Right lobe of liver (tissue), 6 donors: ENCODE measurements at regions not wholly inside any gene's neighbourhood (a gene's known extent, or its start where the extent isn't known, plus 50 kb on each side); places are given as distances from the start of the nearest gene placed in this dataset.

Experiments
- ATAC-seq, 4 donors: fragments of 200-7000 bp; cut with Tn5 transposase; one replicate each; pipeline ENCODE4 v1.9.1; 2020; ENCODE audit warnings: mild to moderate bottlenecking in 4 of 4, moderate library complexity in 4 of 4
- DNase-seq, 3 donors: peaks; one replicate each; pipeline ENCODE4 v3.0.0-alpha.2; 2020
- H3K27ac ChIP-seq, 3 donors: fragments of 200-600 bp; one replicate each; pipeline ENCODE4 v1.8.0; 2022
- H3K27me3 ChIP-seq, 2 donors: fragments of 200-600 bp; one replicate each; pipeline ENCODE4 v1.8.0; 2022
- H3K36me3 ChIP-seq, 4 donors: fragments of 200-600 bp; sonication (generic) in 1 of 4; one replicate each; pipeline versions ENCODE4 v1.5.1 to v1.8.0; 2017 to 2022; ENCODE audit warnings: control low read depth in 1 of 4
- H3K4me1 ChIP-seq, 4 donors: fragments of 200-600 bp; sonication (generic) in 1 of 4; one replicate each; pipeline versions ENCODE4 v1.5.1 to v1.8.0; 2017 to 2022; ENCODE audit warnings: control low read depth in 1 of 4
- H3K4me3 ChIP-seq, 3 donors: fragments of 200-600 bp; one replicate each; pipeline ENCODE4 v1.8.0; 2022
- H3K9me3 ChIP-seq, 4 donors: fragments of 200-600 bp; sonication (generic) in 1 of 4; one replicate each; pipeline versions ENCODE4 v1.5.1 to v1.8.0; 2017 to 2022; ENCODE audit warnings: control low read depth in 1 of 4
- POLR2A ChIP-seq: fragments of 450-650 bp; IDR thresholded peaks from one replicate; pipeline ENCODE4 v1.6.1; 2017; ENCODE audit warnings: antibody characterized with exemption, mild to moderate bottlenecking
- WGBS: methylation state at CpG from one replicate; pipeline ENCODE4 v1.1.6; 2018; ENCODE audit warnings: low coverage, low lambda C conversion rate; ENCODE audit not compliant: insufficient coverage; ENCODE audit errors: missing lambda C conversion rate; 5-methylcytosine and 5-hydroxymethylcytosine counted together
- intact Hi-C, 2 donors: fragments of 100-400 bp; cut with DNase I; formaldehyde crosslinking; loops; one replicate each; pipeline versions ENCODE4 v1.11.2 to v1.14.1; 2022
- TF ChIP-seq, protein P1 (sequence below), 4 donors: fragments of 200-600 bp in 3 of 4; fragments of 450-650 bp in 1 of 4; IDR thresholded peaks; one replicate each; pipeline versions ENCODE4 v1.5.1 to v1.8.0; 2016 to 2022; ENCODE audit warnings: antibody characterized with exemption in 4 of 4, mild to moderate bottlenecking in 2 of 4
- donor health status: DM: no; HTN: yes; CAD: no.
- donor health status: DM: no; HTN: no; CAD: no.
- donor health status: DM: no; HTN: no; CAD: no.
- donor health status: DM: no; HTN: yes; CAD: no.
- donor health status: DM: no; HTN: yes; CAD: no.

GRCh38 chr6:44009425-44010321 lies 117.6 kb downstream of the MRPL14 start:
- WGBS = 58% methylated on average over 7 of the region's 11 CpGs
- DNase-seq (peak in 1 of 3 donors; percentile 28), ATAC-seq (no peak)
- TF ChIP-seq, protein P1, sequence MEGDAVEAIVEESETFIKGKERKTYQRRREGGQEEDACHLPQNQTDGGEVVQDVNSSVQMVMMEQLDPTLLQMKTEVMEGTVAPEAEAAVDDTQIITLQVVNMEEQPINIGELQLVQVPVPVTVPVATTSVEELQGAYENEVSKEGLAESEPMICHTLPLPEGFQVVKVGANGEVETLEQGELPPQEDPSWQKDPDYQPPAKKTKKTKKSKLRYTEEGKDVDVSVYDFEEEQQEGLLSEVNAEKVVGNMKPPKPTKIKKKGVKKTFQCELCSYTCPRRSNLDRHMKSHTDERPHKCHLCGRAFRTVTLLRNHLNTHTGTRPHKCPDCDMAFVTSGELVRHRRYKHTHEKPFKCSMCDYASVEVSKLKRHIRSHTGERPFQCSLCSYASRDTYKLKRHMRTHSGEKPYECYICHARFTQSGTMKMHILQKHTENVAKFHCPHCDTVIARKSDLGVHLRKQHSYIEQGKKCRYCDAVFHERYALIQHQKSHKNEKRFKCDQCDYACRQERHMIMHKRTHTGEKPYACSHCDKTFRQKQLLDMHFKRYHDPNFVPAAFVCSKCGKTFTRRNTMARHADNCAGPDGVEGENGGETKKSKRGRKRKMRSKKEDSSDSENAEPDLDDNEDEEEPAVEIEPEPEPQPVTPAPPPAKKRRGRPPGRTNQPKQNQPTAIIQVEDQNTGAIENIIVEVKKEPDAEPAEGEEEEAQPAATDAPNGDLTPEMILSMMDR (IDR thresholded peaks at IDR 0.05) = no peak
- no peak for TF ChIP-seq POLR2A
- Histone ChIP-seq H3K4me3 (no peak overlapping the region), H3K4me1 (no peaks in the 10 kb centered on the region), H3K36me3 (no peaks in the 10 kb centered on the region), H3K27ac (no peak overlapping the region), H3K27me3 (no peaks in the 10 kb centered on the region), H3K9me3 (no peaks in the 10 kb centered on the region)
- intact Hi-C loops = loop anchor here in 1 of 2 donors (10.0 kb wide), 1 partner anchor 55 kb away; no protein-coding TSS in a partner anchor

GRCh38 chr6:44008821-44009370 lies 118.4 kb downstream of the MRPL14 start:
- no CpG with 5 or more reads among the region's 8 CpGs for WGBS
- Histone ChIP-seq H3K36me3 (no peaks in the 10 kb centered on the region), H3K27me3 (no peaks in the 10 kb centered on the region), H3K27ac (no peak overlapping the region), H3K4me3 (no peak overlapping the region), H3K9me3 (no peaks in the 10 kb centered on the region), H3K4me1 (no peaks in the 10 kb centered on the region)
- ATAC-seq (no peak), DNase-seq (no peak)
- intact Hi-C loops = no loop called here
- TF ChIP-seq POLR2A = no peak
- TF ChIP-seq, protein P1 (IDR thresholded peaks at IDR 0.05) = no peak

GRCh38 chr6:44007818-44008621 lies 119.2 kb downstream of the MRPL14 start:
- ATAC-seq (no peak), DNase-seq (peak in 1 of 3 donors; percentile 37)
- no peaks in the 10 kb centered on the region for H3K4me1 ChIP-seq
- no peak overlapping the region for H3K27ac ChIP-seq
- H3K27me3 ChIP-seq = no peaks in the 10 kb centered on the region
- intact Hi-C loops = no loop called here
- H3K9me3 ChIP-seq = no peaks in the 10 kb centered on the region
- 92% methylated on average over 9 of the region's 13 CpGs for WGBS
- H3K36me3 ChIP-seq = no peaks in the 10 kb centered on the region
- TF ChIP-seq POLR2A = no peak
- TF ChIP-seq, protein P1 (IDR thresholded peaks at IDR 0.05) = no peak
- H3K4me3 ChIP-seq = no peak overlapping the region

GRCh38 chr6:44006872-44007303 lies 120.4 kb downstream of the MRPL14 start:
- 81% methylated on average over 3 of the region's 6 CpGs for WGBS
- no peak for ATAC-seq
- no peaks in the 10 kb centered on the region for H3K27me3 ChIP-seq

More at GRCh38 chr6:44006872-44007303, 120.4 kb downstream of the MRPL14 start:
- peaks cover 0 to 3% (median 0%) of the 10 kb centered on the region in 4 donors for H3K4me1 ChIP-seq
- no peaks in the 10 kb centered on the region for H3K36me3 ChIP-seq
- no peak overlapping the region for H3K27ac ChIP-seq
- intact Hi-C loops = no loop called here
- H3K4me3 ChIP-seq = no peak overlapping the region
- no peak for TF ChIP-seq POLR2A
- TF ChIP-seq, protein P1 (IDR thresholded peaks at IDR 0.05) = no peak
- no peaks in the 10 kb centered on the region for H3K9me3 ChIP-seq
- DNase-seq = peak in 1 of 3 donors; percentile 20
